ENCODE measurements at regions not wholly inside any gene's neighbourhood (a gene's known extent, or its start where the extent isn't known, plus 50 kb on each side); places are given as distances from the start of the nearest gene placed in this dataset.
A peak's percentile ranks its signal among the peaks of the same experiment; 100 is the strongest.

DNA sequence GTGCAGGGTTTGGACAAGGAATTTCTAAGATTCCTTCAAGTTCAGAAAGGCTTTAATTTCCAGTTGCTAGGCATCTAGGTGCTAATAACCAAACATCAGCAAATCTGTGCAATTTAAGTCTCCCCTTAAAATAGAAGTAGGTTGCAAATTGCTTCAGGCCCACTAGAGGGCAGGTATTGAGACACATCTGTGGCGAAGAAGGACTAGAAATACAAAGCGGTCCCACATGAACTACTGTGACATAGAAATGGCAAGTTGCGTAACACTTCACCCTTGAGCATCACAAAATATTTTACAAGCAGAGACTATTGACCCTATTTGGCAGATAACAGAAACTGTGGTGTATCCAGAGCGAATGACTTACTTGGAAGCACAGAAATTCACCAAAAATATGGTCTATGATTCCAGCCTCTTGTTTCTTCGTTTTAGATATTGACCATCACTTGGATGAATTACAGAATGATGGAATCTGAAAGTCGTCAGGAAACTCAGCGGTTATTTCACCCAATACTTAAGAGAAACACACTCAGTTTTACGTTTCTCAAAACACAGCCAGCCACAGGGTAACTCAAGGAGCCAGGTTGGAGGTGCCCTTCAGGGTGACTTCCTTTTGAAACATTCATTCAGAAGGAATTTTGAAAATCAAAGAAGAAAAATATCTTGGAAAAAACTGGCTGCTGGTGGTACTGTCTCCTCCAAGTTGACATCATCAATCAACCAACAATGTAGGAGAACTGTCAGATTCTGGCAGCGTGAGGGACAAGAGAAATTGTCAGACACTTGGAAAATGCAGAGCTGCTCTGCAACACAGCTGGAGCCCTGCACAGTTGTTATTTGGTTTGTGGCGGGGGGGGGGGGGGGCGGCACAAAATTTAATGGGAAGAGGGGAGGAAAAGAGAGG lies 256.3 kb upstream of the MINDY3 start:
- POLR2A ChIA-PET = interaction anchor here (0.7 kb wide), 1 partner anchor 655 kb away, joined by 7 read pairs; no protein-coding TSS in a partner anchor
- Histone ChIP-seq H3K4me2 (ENCODE audit: control insufficient read depth, insufficient read depth) (no peak overlapping the region), H4K20me1 (ENCODE audit: control insufficient read depth, insufficient read depth) (no peaks in the 10 kb centered on the region), H3K4me3 (no peak overlapping the region), H3K79me2 (ENCODE audit: control insufficient read depth, insufficient read depth, low read length) (no peaks in the 10 kb centered on the region), H2AFZ (ENCODE audit: control insufficient read depth, low read depth, low read length) (no peak overlapping the region), H3K36me3 (ENCODE audit: control insufficient read depth in 2 of 2, insufficient read depth in 2 of 2, low read length in 1 of 2) (no peaks in the 10 kb centered on the region), H3K4me1 (ENCODE audit: control insufficient read depth, insufficient read depth, low read length) (no peaks in the 10 kb centered on the region), H3K27me3 (replicated peaks in 1 of 2; ENCODE audit: control insufficient read depth in 2 of 2, insufficient read depth in 2 of 2, low read length in 1 of 2) (no peaks in the 10 kb centered on the region), H3K27ac (ENCODE audit: control insufficient read depth, insufficient read depth) (no peak overlapping the region), H3K9ac (ENCODE audit: control insufficient read depth, insufficient read depth, low read length) (no peak overlapping the region), H3K9me3 (replicated peaks; ENCODE audit: control insufficient read depth, insufficient read depth, low read length) (no peaks in the 10 kb centered on the region)
- BruUV-seq (replicated peaks) = no TSS peak
- CTCF ChIA-PET = interaction anchor here (1.0 to 1.3 kb wide), 3 partner anchors 9 to 660 kb away, joined by 4 to 5 read pairs (median 4); no protein-coding TSS in a partner anchor
- intact Hi-C loops (cut with micrococcal nuclease; ENCODE audit: unreplicated experiment) = loop anchor here (1.0 to 10.0 kb wide), 3 partner anchors 398 to 661 kb away; no protein-coding TSS in a partner anchor
- TF ChIP-seq ESRRA (IDR thresholded peaks at IDR 0.05; ENCODE audit: low read length) = no peak
- peak; percentile 62; the same call in 1 of the 2 replicates for TF ChIP-seq SMC3 (IDR thresholded peaks at IDR 0.05; ENCODE audit: borderline replicate concordance, low read length)
- TF ChIP-seq, protein P1, sequence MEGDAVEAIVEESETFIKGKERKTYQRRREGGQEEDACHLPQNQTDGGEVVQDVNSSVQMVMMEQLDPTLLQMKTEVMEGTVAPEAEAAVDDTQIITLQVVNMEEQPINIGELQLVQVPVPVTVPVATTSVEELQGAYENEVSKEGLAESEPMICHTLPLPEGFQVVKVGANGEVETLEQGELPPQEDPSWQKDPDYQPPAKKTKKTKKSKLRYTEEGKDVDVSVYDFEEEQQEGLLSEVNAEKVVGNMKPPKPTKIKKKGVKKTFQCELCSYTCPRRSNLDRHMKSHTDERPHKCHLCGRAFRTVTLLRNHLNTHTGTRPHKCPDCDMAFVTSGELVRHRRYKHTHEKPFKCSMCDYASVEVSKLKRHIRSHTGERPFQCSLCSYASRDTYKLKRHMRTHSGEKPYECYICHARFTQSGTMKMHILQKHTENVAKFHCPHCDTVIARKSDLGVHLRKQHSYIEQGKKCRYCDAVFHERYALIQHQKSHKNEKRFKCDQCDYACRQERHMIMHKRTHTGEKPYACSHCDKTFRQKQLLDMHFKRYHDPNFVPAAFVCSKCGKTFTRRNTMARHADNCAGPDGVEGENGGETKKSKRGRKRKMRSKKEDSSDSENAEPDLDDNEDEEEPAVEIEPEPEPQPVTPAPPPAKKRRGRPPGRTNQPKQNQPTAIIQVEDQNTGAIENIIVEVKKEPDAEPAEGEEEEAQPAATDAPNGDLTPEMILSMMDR (IDR thresholded peaks at IDR 0.05 in 2 of 3, conservative IDR thresholded peaks at IDR 0.05 in 1 of 3; ENCODE audit: control insufficient read depth in 2 of 3, extremely low read depth in 1 of 3, insufficient read depth in 1 of 3, low read depth in 3 of 3, low read length in 3 of 3) = peak; percentile 60 to 70 (median 65)
- TF ChIP-seq, protein P2, sequence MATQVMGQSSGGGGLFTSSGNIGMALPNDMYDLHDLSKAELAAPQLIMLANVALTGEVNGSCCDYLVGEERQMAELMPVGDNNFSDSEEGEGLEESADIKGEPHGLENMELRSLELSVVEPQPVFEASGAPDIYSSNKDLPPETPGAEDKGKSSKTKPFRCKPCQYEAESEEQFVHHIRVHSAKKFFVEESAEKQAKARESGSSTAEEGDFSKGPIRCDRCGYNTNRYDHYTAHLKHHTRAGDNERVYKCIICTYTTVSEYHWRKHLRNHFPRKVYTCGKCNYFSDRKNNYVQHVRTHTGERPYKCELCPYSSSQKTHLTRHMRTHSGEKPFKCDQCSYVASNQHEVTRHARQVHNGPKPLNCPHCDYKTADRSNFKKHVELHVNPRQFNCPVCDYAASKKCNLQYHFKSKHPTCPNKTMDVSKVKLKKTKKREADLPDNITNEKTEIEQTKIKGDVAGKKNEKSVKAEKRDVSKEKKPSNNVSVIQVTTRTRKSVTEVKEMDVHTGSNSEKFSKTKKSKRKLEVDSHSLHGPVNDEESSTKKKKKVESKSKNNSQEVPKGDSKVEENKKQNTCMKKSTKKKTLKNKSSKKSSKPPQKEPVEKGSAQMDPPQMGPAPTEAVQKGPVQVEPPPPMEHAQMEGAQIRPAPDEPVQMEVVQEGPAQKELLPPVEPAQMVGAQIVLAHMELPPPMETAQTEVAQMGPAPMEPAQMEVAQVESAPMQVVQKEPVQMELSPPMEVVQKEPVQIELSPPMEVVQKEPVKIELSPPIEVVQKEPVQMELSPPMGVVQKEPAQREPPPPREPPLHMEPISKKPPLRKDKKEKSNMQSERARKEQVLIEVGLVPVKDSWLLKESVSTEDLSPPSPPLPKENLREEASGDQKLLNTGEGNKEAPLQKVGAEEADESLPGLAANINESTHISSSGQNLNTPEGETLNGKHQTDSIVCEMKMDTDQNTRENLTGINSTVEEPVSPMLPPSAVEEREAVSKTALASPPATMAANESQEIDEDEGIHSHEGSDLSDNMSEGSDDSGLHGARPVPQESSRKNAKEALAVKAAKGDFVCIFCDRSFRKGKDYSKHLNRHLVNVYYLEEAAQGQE (IDR thresholded peaks at IDR 0.05; ENCODE audit: low read depth, low read length) = no peak
- TF ChIP-seq NRF1 (conservative IDR thresholded peaks at IDR 0.05; ENCODE audit: low read depth, low read length) = no peak
- peak; percentile 72 for TF ChIP-seq RAD21 (IDR thresholded peaks at IDR 0.05; ENCODE audit: insufficient read depth, low read depth, low read length)
- 19% methylated on average over 9 of the region's 11 CpGs for WGBS (ENCODE audit: insufficient coverage, insufficient replicate concordance, low lambda C conversion rate, missing lambda C conversion rate)
- RAD21 ChIA-PET (ENCODE audit: unreplicated experiment) = interaction anchor here (0.6 to 1.3 kb wide), 2 partner anchors 9 to 660 kb away, joined by 3 read pairs; no protein-coding TSS in a partner anchor
- FAIRE-seq (peak; percentile 13), ATAC-seq (peak; percentile 73), DNase-seq (ENCODE audit: low read depth, low spot score) (peak; percentile 3)
- in situ Hi-C loops (cut with MboI) = no loop called here
- SMC1A ChIA-PET (ENCODE audit: uncharacterized antibody, unreplicated experiment) = interaction anchor here (0.8 to 1.0 kb wide), 2 partner anchors 62 to 73 kb away, joined by 3 read pairs; no protein-coding TSS in a partner anchor

All from GM12878 (cell line).